CD1c-positive myeloid dendritic cell (primary cell): ENCODE measurements at regions not wholly inside any gene's neighbourhood (a gene's known extent, or its start where the extent isn't known, plus 50 kb on each side); places are given as distances from the start of the nearest gene placed in this dataset.

Experiments used
- DNase-seq: peaks from one replicate; pipeline ENCODE4 v3.0.0-alpha.2; 2016; ENCODE audit errors: extremely low spot score

DNA sequence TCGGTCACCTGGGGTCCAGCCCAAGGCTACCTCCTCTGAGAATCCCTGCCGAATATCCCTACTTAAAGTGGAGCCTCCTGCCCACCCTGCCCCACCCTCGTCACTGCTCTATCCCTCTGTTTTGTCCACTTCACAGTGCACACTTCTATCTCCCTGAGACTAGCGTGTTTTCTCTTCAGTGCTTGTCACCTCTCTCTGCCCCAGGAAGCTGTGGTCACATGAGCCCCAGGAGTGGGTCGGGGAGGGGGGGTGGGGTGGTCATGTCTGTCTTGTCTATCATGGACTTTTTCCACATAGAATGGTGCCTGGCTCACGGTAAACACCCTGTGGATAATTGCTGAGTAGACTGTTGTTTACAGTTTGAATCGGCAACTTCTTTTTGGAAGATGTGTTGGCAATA, 673.6 kb downstream of the PTPRU start:
- no peak for DNase-seq

DNA sequence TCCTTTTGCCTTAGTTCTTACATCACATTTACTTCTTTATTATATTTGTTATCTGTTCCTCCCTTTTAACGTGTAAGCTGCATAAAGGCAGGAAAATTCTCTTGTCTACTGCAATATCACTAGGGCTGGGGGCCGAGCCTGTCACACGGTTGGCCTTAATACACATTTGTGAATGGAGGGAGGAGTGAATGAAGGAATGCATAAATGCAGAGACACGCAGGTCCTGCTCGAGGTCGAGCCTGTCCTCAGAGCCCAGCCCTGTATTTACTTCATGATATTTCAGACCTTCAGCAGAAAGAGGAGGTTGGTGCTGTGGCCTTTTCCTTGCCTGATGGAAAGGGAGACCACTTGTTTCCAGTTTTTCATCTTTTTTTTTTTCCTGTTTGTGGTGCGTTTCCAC, 671.3 kb downstream of the PTPRU start:
- no peak for DNase-seq

DNA sequence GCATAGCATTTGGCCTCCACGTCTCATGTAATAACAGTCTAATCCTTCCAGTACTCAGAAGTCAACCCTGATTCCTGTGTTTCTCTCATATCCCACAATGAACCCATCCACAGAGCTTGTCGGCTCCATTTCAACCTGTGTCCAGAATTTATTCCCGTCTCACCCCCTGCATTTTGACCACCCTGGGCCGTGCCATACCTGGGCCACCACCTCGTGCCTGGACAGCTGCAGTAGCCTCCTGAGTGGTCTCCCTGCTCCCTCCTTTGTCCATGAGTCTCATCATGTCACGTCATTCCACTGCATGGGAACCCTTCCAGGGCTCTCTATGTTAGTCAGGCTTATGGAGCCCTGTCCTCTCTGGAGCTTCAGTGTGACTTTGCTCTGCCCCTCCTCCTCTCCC, 670.6 kb downstream of the PTPRU start:
- no peak for DNase-seq

GRCh38 chr1:29903548-29904166, 667.3 kb downstream of the PTPRU start:
- DNase-seq: no peak

DNA sequence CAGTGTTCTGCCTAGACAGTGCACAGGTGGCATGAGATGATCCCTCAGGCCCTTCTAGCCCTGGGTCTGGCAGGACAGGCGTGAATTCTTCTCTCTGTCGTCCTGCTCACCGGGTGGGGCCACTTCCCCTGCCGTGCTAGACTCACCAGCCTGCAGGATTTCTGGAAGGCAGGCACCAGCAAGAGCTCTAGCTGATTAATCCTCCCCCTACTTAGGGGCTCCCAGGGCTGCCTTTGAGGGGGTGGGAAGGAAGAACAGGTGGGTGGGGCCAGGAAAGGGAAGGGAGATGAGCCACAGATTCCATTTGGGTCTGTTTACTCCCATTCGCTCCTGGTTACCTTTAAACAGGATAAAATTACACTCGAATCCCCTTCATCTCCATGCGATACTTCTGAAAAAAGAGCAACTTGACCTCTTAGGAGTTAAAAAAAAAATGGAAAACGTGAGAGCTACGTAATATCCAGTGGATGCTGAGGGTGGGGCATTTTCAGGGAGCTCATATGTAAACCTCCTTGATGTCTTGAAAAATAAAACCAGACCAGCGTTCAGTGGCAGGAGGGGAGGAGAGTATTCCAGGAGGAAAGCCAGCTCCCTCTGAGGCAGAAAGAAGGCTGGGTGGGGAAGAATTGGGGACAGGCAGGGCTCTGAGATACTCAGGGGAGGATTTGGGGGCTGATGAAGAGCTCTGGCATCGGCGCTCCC, 665.5 kb downstream of the PTPRU start:
- DNase-seq: no peak

- DNase-seq: no peak
These were observed 664.4 kb downstream of the PTPRU start for GRCh38 chr1:29900712-29901111.

DNA sequence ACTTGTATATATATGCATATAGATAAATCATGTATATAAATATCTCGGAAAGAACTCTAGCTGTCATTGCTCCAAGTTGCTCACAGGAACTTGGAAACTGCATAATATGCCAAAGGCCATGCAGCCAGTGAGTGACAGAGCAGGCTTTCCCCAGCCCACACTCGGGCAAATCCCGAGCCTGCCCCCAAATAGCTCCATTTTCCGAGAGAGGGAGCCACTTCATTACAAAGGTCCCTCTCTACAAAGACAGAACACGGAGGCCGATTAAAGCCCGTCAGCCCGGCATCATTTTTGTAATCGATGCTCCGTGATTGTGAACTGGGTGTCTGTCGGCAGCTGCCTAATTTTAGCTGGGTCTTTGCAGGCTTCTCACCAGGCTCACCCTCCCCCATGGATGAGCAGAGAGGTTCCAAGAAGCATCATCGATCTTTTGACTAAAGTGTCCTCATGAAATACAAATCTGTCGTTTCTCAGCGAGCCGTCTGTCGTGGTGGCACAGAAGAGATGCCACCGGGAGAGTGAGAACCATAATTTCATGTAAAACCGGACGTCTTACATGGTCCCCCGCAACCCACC, 663.9 kb downstream of the PTPRU start:
- DNase-seq: no peak

- DNase-seq: peak; percentile 44
These were observed 660.7 kb downstream of the PTPRU start for GRCh38 chr1:29896791-29897714.

- no peak for DNase-seq
These were observed 660.0 kb downstream of the PTPRU start for GRCh38 chr1:29896300-29896699.

GRCh38 chr1:29895201-29895600, 658.9 kb downstream of the PTPRU start:
- DNase-seq: no peak

DNA sequence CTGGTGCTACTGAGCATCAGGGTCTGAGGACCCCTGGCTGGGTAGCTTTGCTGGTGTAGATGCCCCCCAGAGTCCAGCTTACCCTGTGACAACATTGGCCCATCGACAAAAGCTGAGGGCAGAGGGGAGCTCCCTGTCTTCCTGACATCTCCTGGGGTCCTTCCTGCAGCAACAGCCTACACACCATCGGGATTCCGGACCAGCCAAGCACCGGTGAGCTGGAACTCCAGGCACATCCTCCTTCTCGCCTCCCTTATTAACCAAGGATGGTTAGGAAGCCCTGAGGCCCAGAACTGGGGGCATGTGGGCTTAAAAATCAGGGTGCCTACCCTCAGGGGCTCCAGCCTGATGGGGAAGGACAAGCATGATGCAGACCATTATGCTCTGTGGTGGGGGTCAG, 658.0 kb downstream of the PTPRU start:
- DNase-seq: no peak

DNA sequence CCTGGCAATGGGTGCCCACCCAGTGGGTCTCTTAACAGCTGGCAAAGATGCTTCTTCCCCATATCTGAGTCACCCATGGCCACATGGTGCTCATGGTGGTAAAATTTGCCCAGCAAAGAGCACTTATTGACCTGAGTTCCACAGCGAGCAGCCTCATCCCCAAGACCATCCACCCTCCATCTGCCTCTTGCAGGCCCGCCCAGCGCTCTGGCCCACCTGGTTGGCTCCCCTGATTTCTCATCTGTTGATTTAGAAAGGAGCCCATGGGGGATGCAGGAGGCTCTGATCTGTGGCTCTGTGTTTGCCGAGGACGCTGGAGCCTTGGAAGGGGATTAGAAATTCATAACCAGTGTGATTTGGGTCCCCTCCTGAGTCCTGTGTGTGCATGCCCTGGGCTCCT, 657.5 kb downstream of the PTPRU start:
- no peak for DNase-seq

DNA sequence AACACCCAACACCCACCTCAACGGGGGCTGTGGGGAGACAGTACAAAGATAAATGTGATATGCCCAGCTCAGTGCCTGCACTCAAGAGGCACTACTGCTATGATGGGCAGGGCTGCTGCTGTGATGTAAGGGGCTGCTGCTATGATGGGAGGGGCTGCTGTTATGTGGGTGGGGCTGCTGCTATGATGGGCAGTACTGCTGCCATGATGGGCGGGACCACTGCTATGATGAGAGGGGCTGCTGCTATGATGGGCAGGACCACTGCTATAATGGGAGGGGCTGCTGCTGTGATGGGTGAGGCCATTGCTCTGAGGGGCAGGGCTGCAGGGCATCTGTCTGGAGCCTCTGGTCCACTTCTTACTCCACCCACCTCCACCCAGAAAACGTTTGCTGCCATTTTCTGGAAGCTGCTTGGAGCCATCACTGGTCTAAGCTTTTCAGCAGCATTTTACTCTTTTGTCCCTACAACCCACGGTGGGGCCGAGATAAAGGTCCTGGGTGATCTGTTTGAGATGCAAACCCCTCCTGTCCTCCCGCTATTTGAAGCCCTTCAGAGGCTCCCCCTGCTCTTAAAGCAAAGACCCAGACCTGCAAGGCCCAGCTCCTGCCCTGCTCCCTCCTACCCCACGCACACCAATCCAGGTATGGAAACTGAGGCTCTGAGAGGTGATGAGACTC, 656.9 kb downstream of the PTPRU start:
- no peak for DNase-seq

- DNase-seq: no peak
These were observed 655.9 kb downstream of the PTPRU start for GRCh38 chr1:29892247-29892646.

- no peak for DNase-seq
These were observed 654.1 kb downstream of the PTPRU start for GRCh38 chr1:29890201-29890959.

DNA sequence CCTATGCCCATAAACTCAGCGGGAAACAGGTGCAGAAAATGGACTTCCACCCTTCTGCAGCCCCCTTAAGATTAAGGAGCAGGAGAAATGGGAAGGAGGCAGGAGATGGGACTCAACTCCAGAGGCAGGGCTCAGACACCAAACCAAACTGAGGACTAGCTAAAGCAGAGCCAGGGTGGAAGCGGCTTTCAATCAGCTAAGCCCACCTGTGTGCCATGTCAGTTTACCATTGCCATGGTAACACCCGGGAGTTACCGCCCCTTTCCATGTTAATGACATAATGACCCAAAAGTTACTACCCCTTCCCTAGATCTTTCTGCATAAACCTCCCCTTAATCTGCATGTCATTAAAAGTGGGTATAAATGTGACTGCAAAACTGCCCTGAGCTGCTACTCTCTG, 653.5 kb downstream of the PTPRU start:
- DNase-seq: no peak

GRCh38 chr1:29884740-29885139, 648.4 kb downstream of the PTPRU start:
- no peak for DNase-seq

DNA sequence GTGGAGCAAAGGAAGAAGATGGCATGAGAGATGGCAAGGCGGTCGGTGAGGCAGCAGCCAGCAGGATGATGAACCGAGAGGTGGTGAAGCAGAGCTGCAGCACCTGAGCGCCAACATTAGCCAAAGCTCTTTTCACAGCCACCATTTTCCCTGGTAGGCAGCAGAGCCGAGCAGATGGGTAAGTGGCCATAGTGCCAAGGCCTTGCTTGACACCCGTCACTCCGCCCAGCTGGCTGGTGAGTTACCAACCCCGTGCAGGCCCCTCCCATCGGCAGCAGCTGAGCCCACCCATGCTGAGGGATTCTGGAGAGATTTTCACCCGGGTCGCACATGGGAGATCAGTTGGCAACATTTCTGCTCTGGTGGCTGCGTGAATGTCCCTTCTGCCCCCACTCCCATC, 647.7 kb downstream of the PTPRU start:
- no peak for DNase-seq

- no peak for DNase-seq
These were observed 647.1 kb downstream of the PTPRU start for GRCh38 chr1:29883411-29883832.

DNA sequence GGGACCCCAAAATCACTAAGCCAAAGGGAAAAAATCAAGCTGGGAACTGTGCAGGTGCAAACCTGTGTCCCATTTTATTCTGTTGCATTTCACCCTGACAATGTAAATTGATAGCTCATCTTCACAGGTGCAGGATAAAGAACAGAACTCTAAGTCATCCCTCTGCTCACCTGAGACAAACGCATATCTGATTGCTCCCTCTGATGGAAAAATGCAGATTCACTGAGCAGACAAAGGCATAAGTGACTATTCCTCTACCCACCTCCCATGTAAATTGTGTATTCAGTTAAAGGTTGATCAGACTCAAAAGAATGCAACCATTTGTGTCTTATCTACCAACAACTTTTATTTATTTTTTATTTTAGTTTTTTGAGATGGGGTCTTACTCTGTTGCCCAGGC, 644.2 kb downstream of the PTPRU start:
- no peak for DNase-seq

DNA sequence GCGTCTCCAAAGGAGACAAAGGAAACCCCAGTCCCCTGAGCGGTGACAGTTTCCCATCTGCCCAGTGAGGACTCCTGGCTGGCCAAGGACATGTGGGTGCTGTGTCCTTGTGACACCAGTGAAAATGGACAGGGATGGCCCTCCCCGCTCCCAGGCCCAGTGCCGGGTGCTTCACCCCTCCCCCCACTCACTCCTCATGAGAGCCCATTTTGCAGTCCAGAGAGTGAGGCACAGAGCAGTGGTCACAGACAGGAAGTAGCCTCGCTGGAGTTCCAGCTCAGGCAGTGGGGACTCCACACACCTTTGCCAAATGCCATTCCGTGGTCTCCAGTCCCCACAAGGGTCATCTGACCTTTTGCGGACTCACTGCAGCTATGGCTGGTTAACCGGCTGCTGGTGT, 642.9 kb downstream of the PTPRU start:
- DNase-seq: no peak
